ENCODE measurements at regions not wholly inside any gene's neighbourhood (a gene's known extent, or its start where the extent isn't known, plus 50 kb on each side); places are given as distances from the start of the nearest gene placed in this dataset.

GRCh38 chr4:60313611-60314178 lies 886.4 kb upstream of the ADGRL3 start:
- no peak for TF ChIP-seq EGR1 (IDR thresholded peaks at IDR 0.05)
- no peak for TF ChIP-seq NFIC (IDR thresholded peaks at IDR 0.05)
- no peak for TF ChIP-seq CEBPB (IDR thresholded peaks at IDR 0.05)
- no peak for TF ChIP-seq YY1 (IDR thresholded peaks at IDR 0.05; ENCODE audit: low read depth)

Measured in Ishikawa (cell line).